Vagina (tissue), 2 donors: ENCODE measurements at regions not wholly inside any gene's neighbourhood (a gene's known extent, or its start where the extent isn't known, plus 50 kb on each side); places are given as distances from the start of the nearest gene placed in this dataset.

ENCODE experiments used
- POLR2A ChIP-seq, 2 donors: fragments of 450-650 bp; IDR thresholded peaks; one replicate each; pipeline ENCODE4 v1.6.1; 2017; ENCODE audit warnings: antibody characterized with exemption in 2 of 2, mild to moderate bottlenecking in 2 of 2, moderate library complexity in 2 of 2
- POLR2AphosphoS5 ChIP-seq, 2 donors: sonication (generic); formaldehyde crosslinking; IDR thresholded peaks; one replicate each; pipeline ENCODE4 v1.9.0; 2017; ENCODE audit warnings: antibody characterized with exemption in 2 of 2, mild to moderate bottlenecking in 2 of 2, low read depth in 1 of 2; ENCODE audit not compliant: insufficient read depth in 1 of 2
- TF ChIP-seq, protein P1 (sequence below), 3 experiments: fragments of 450-650 bp in 2 of 3; fragments of 200-600 bp in 1 of 3; sonication (generic) in 1 of 3; IDR thresholded peaks; one replicate each; pipeline ENCODE4 v1.5.1; 2017 to 2019; ENCODE audit warnings: antibody characterized with exemption in 3 of 3, mild to moderate bottlenecking in 2 of 3, moderate library complexity in 2 of 3

- TF ChIP-seq, protein P1, sequence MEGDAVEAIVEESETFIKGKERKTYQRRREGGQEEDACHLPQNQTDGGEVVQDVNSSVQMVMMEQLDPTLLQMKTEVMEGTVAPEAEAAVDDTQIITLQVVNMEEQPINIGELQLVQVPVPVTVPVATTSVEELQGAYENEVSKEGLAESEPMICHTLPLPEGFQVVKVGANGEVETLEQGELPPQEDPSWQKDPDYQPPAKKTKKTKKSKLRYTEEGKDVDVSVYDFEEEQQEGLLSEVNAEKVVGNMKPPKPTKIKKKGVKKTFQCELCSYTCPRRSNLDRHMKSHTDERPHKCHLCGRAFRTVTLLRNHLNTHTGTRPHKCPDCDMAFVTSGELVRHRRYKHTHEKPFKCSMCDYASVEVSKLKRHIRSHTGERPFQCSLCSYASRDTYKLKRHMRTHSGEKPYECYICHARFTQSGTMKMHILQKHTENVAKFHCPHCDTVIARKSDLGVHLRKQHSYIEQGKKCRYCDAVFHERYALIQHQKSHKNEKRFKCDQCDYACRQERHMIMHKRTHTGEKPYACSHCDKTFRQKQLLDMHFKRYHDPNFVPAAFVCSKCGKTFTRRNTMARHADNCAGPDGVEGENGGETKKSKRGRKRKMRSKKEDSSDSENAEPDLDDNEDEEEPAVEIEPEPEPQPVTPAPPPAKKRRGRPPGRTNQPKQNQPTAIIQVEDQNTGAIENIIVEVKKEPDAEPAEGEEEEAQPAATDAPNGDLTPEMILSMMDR (IDR thresholded peaks at IDR 0.05) = no peak
- TF ChIP-seq POLR2AphosphoS5 (IDR thresholded peaks at IDR 0.05; ENCODE audit: insufficient read depth in 1 of 2, low read depth in 1 of 2) = no peak
- no peak for TF ChIP-seq POLR2A (IDR thresholded peaks at IDR 0.05)
Measured at GRCh38 chr4:59994118-59994517, 1206.0 kb upstream of the ADGRL3 start.
